HG03575 (cell line): ENCODE measurements at regions not wholly inside any gene's neighbourhood (a gene's known extent, or its start where the extent isn't known, plus 50 kb on each side); places are given as distances from the start of the nearest gene placed in this dataset.
A peak's percentile ranks its signal among the peaks of the same experiment; 100 is the strongest.

ENCODE experiments used
- ATAC-seq: cut with Tn5 transposase; IDR thresholded peaks from one replicate; pipeline ENCODE4 v1.9.1; 2021; ENCODE audit not compliant: unreplicated experiment, insufficient number of reproducible peaks, low FRiP score; ENCODE audit errors: extremely low read depth

DNA sequence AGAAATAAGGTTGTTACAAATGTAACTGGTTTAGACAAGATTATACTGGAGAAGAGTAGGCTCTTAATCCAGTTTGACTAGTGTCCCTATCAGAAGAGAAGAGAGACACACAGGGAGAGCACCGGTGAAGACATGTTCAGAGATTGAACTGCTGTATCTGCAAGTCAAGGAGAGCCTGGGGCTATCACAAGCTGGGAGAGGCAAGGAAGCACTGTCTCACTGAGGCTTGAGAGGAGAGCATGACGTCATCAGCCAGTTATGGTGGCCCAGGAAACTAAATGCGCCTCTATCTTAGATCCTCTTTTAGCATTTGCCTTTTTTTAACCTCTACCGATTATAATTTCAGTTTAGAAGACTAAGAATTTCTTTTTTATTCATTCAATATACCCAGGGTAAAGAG is 583.4 kb downstream of the TRAM1L1 start:
- ATAC-seq, result no peak

DNA sequence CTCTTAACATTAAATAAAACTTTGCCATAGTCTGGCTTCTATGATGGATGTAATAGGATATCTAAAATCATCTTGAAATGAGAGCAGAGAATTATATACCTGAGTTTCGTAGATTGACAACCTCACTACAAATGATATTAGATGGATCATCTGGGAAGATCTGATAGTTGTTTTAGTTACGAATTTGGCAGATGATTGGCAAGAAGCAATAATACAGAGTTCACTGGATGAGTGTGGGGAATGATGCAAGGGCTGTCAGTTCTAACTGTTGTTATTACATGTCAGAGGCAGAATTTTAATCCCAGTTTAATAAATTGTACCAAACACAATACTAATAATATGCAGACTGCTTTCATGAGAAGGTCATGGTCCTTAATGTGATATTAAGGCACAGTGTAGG is 585.2 kb downstream of the TRAM1L1 start:
- ATAC-seq, result no peak

DNA sequence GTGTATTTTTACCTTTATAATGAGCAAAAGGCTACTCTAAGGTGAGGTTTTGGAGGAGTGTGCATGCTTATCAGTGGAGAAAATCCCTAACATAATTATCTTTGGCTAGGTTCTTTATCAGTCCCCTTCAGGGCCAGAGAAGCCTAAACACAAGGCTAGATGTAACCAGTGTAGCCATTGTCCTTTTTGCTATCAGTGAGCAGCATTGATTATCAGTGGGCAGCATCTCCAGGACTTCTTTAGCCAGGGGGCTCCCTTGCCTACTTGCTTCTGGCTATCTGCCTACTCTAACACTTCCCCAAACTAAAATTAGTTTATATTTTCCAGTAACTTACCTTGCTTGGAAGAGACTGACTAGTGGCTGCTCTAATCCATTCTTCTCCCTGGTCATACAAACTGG is 595.6 kb downstream of the TRAM1L1 start:
- no peak for ATAC-seq

DNA sequence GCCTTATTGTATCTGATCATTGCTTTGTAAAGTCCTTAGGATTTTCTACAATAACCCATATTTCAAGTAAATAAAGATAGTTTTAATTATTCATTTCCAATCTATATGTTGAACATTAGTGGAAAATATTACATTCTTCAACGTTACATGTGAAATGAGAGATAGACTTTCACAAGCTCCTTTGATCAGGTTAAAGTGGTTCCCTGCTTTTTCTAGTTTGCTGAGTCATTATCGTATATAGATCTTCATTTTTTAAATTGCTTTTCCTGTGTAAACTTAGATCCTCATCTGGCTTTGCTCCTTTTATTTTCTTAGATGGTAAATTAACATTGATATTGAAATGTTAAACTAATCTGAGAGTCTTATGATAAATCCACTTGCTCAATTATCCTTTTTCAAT is 599.0 kb downstream of the TRAM1L1 start:
- no peak for ATAC-seq

DNA sequence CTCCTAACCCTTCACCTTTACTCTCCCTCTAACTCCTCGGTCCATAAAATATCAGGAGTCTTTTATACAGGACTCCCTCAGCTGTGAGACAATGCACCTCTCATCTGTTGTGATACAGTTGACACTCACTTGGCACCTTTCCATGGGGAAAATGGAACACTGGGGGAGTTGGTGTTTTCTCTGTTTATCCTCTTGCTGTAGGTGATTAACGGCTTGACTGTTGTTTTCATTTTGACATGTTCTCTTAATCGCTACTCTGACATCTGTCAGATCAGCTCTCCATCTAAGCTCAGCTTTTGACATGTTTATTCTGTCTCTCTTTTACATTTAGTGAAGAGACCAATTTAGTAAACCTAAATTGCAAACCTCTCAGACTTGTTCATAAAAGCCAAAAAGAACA is 604.8 kb downstream of the TRAM1L1 start:
- ATAC-seq, result no peak

DNA sequence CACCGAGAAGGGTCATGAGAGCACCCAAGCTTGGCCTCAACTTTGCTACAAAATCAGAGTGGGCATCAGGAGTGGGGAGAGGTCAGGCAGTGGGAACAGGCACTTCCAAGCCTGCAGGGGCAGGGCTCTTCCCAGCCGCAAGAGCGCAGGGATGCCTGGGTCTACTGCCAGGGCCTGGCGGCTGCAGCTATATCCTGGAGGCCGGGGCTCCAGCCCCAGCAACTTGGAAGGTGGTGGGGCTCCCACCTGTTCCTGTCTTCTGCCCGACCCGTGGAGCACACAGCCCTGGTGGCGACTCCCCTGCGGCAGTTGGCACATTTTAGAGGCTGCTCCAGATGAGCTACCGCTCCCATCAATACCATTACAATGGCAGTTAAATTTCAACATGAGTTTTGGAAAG is 607.0 kb downstream of the TRAM1L1 start:
- ATAC-seq, result no peak

DNA sequence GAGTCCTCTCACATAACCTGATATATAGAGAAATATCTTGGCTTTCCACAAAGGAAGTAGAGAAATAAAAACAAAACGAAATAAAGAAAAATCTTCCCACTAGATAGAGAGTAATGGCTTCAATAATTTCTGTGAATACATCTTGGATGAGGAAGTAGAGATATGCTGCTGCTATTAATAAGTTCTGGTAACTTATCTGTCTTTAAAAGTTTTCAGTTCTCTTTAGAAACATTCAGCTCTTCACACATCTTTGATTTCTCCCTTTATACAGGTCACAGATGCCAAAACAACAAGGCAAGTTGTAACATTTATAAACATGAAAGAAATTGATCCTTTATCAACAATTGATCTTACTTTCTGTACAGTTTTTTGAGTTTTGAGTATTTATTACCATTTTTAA is 615.8 kb downstream of the TRAM1L1 start:
- peak; percentile 72 for ATAC-seq

DNA sequence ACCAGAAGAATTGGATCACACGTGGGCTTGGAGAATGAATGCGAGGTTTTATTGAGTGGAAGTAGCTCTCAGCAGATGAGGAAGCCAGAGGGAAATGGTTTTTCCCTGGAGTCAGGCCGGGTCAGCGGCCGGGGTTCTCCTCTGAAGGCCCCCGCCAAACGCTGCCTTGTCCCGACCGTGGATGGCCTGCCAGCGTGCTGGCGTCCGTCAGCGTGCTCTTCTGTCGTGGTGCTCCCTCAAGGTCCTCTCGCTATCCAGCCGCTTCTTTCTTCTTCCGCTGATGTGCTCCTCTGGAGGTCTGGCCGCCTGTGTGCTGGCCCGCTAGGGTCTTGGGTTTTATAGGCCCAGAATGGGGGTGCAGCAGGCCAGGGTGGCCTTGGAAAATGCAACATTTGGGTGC is 632.2 kb downstream of the TRAM1L1 start:
- no peak for ATAC-seq

DNA sequence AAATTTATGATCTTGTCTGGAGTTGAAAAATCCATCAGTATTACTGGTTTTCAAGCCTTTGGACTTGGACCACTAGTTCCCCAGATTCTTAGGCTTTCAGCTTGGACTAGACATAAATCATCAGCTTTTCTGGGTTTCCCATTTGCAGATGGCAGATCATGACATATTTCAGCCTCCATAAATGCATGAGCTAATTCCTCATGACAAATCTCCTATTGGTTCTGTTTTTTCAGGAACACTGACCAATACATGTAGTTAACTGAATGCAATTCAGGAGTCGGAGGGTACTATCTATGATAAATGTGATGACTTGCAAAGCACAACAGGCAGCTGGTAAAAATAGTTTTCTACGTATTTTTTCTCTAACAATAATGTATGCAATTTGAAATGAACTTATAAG is 635.6 kb downstream of the TRAM1L1 start:
- no peak for ATAC-seq

DNA sequence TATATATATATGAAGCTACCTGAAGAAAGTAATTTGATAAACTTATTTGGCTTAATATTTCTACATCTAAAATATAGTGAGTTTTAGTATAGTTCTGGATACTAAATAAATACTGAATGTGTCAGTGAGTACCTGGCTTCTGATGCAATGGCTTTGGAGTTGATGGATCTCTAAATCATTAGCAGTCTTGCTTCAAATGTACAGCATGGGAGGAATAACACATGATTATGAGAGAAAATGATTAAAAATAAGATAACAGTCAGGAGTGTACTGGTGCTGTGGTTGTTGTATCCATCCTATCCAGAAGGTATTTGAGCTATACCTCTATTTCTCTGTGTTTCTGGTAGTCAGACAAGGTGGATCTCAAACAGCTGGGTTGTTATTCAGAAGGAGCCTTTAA is 641.3 kb downstream of the TRAM1L1 start:
- no peak for ATAC-seq

DNA sequence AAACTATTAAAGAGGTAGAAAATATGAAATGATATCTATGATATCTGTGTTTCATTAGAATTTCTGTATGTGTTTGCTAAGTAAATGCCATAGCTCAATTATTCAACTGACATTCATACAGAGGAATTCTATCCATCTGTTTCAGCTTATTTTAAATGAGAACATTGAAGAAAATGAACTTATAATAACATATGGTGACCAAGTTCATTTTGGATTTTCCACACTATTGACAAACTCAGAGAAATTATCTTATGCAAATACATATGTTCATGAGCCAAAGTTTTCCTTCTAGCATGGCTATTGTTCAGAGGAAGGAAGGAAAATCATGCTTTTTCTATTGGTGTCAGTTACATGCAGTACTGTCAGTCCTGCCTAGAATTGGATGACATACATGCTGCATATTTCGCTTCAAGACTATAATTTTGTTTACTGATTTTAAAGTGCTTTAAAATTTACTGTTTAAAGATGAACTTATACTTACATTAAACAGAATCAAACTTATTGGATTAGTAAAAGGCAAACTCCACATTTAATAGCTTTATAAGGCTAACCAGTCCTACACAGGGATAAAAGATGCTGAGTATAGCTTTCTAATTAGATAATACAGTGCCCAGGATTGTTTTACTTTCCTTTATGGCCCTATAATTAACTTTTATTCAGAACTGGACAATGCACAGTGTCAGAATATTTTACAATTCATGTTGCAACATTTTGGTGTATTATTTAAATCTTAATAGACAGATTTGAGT is 646.2 kb downstream of the TRAM1L1 start:
- no peak for ATAC-seq

DNA sequence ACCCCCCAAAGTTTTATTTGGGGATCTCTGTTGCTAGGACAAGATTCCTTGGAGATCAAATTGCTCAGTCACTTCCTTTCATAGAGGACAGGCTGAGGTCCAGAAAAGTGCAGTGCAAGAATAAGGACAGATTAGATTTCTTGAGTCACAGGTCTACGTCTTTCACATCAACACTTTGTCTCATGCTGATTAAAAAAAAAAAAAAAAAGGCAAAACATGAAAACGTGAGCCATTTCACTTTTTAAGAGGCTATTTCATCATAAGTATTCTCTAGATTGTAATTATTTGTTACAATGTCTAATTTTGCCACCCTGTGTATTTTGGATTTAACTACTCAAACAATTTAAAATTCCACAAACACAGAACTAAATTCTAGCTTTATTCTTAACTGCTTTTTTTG is 647.0 kb downstream of the TRAM1L1 start:
- no peak for ATAC-seq

DNA sequence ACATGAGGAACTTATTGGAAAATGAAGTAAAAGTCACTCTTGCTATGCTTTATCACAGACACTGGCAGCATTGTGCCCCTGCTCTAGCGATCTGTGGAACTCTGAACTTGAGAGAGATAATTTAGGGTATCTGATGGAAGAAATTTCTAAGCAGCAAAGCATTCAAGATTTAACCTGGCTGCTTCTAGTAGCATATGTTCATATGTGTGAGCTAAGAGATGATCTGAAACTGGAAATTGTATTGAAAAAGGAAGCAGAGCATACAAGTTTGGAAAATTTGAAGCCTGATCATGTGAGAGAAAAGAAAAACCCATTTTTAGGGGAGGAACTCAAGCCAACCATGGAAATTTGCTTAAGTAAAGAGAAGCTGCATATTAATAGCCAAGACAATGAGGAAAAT is 657.7 kb downstream of the TRAM1L1 start:
- ATAC-seq, result no peak

DNA sequence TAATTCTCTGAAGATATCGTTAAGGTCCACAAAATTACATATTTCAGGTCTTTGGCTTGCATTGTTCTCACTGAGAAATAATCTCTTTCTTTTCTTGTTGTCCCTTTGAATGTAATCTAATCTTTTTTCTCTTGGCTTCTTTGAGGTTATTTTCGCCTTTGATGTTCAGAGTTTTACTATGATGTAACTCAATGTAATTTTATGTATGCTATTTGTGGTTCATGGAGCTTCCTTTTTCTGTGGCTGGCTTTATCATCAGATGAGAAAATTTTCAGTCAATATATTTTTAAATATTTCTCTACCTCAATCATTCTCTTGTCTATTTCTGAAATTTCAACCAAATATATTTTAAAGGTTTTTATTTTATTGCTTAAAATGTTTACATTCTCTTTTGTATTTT is 672.2 kb downstream of the TRAM1L1 start:
- no peak for ATAC-seq

DNA sequence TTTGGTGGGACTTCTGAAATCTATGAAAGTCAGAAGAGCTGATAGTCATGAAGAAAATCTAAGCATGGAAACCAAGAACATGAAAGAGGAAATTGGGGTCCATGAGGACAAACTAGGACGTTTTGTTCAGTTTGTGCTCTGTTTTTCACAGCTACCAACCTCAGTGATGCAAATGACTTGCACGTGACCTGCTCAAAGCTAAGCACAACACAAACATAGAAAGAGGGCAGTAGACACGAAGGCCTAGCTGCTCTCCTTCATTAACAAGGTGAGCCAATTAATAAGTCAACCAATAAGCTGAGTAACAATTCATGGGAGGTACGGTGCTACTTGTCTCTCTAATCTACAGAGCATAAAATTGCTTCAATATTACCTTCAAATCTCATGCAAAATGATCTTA is 684.1 kb downstream of the TRAM1L1 start:
- no peak for ATAC-seq

DNA sequence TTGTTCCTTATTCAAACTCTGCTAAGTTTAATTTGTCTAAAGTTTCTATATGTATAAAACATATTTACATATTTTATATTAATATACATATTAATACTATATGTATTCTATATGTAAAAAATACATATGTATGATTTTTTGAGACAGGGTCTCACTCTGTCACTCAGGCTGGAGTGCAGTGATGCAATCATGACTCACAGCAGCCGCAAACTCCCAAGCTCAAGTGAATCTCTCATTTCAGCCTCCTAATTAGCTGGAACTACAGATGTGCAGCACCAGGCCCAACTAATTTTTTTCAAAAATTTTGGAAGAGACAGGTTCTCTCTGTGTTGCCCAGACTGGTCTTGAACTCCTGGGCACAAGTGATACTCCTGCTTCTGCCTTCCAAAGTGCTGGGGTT is 684.9 kb downstream of the TRAM1L1 start:
- ATAC-seq, result no peak

DNA sequence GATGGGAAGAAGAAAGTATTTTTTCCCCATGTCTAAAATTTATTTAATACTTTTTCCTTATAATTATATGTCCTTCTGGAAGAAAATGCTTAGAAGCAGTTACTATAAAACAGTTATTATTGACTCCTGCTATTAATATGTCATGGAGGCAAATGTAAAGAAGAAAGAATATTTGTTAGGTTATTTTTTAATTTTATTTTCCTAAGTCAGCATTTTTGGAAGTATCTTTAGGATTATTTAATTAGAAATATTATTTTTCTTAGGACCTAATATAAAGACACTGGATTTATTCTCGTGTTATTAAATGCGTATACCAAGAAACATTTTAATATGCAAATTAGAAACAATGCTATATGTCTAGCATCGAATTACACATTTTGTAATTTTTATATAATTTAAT is 687.7 kb downstream of the TRAM1L1 start:
- ATAC-seq, result no peak

DNA sequence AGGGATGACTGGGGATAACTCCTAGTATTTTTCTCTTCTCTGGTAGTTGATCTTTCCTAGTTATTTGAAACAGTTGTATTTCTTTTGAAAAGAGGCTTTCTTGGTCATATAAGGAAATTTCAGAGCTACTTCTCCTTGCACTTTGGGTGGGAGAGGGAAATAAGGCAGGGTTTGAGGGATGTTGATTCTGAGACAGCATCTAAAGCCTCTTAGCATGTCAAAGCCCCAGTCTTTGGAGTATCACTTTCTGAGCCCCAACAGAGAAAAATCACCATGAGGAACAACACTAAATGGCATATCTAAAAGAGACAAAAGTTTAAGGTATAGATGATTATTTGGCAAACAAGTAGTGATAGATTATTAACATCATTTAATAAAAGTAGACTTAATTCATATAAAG is 688.1 kb downstream of the TRAM1L1 start:
- ATAC-seq, result no peak

DNA sequence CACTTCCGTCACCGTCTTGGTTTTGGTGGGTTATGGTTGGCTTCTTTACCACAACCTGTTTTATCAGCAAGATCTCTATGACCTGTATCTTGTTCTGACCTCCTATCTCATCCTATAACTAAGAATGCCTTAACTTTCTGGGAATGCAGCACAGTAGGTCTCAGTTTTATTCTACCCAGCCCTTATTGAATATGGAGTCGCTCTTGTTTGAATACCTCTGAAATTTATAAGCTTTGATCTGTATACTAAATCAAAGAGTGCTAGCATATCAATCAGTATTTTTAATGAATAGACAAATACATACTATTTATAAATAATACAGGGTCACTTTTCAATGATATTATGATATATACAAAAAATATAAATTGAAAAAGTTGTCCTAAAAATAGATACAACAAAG is 690.0 kb downstream of the TRAM1L1 start:
- ATAC-seq, result no peak

DNA sequence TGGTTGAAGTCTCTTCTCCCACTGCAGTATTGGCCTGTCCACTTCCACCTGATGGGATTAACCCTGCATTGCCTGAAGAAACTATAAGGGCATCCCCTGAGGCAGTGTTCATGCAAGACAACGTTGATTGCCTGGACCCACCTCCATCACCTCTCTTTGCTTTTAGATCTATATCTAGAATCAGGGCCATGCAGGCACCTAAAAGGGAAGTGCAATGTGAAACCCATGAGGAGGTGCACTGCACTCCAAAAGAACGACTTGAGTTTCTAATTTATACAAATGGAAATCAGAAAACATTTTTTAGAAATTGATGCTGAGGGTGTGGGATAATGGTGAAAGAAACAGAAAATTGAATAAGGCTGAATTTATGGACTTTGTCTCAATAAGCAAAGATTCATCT is 694.4 kb downstream of the TRAM1L1 start:
- no peak for ATAC-seq

DNA sequence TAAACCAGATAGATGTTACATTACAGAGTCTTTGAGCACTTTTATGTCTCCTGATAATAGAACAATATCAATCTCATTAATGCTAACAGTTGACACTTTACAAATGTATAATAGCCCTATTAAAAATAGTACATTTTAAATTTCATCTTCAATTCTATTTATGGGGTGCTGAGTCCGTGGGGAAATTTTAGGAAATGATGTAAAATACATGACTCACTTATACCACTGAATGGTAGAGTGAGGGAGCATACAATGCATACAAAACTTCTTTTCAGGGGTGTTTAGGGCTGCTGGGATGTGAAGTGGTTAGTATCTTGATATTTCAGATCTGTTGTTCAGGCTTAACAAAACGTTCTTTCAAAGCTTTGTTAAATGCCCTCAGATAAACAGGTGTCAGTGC is 696.2 kb downstream of the TRAM1L1 start:
- no peak for ATAC-seq
